WTC11 (cell line): ENCODE measurements at regions not wholly inside any gene's neighbourhood (a gene's known extent, or its start where the extent isn't known, plus 50 kb on each side); places are given as distances from the start of the nearest gene placed in this dataset.

Experiments
- ATAC-seq: fragments of 200-7000 bp; cut with Tn5 transposase; 2 replicates; pipeline ENCODE4 v1.10.0; 2021; ENCODE audit warnings: mild to moderate bottlenecking, moderate library complexity
- CTCF ChIA-PET: fragments of 300-600 bp; sonication (Branson Sonifier 250); formaldehyde crosslinking; loops from one replicate; lab custom pipeline; 2021; ENCODE audit warnings: antibody characterized with exemption; lab: Charles Lee
- POLR2A ChIA-PET: fragments of 350-600 bp; sonication (Branson Sonifier 250); formaldehyde crosslinking; loops from one replicate; lab custom pipeline; 2021; ENCODE audit warnings: antibody characterized with exemption; lab: Charles Lee
- DNase-seq: peaks from one replicate; pipeline ENCODE4 v3.0.0; 2021; ENCODE audit warnings: low spot score
- H3K27ac Mint-ChIP-seq: 2 replicates; pipeline ENCODE4 v1.8.0; 2021; ENCODE audit warnings: mixed read lengths
- H3K27me3 Mint-ChIP-seq: 2 replicates; pipeline ENCODE4 v1.8.0; 2021; ENCODE audit warnings: low read depth, mild to moderate bottlenecking, moderate library complexity, mixed read lengths
- H3K36me3 Mint-ChIP-seq: 2 replicates; pipeline ENCODE4 v1.8.0; 2021; ENCODE audit warnings: mixed read lengths
- H3K4me1 Mint-ChIP-seq: 2 replicates; pipeline ENCODE4 v1.8.0; 2022; ENCODE audit warnings: mixed read lengths
- H3K4me3 Mint-ChIP-seq: 2 replicates; pipeline ENCODE4 v1.8.0; 2021; ENCODE audit warnings: mild to moderate bottlenecking, moderate library complexity, mixed read lengths
- H3K9me3 Mint-ChIP-seq: 2 replicates; pipeline ENCODE4 v1.8.0; 2021; ENCODE audit warnings: mixed read lengths
- FOXP1 ChIP-seq: sonication (generic); formaldehyde crosslinking; IDR thresholded peaks from 2 replicates; pipeline ENCODE4 v1.8.0; 2022; ENCODE audit warnings: missing genetic modification reagents, mild to moderate bottlenecking, moderate library complexity, borderline replicate concordance
- JAZF1 ChIP-seq: fragments of 250-450 bp; sonication (Bioruptor Pico); IDR thresholded peaks from 2 replicates; pipeline ENCODE4 v1.9.0; 2021; ENCODE audit warnings: moderate library complexity, mild to moderate bottlenecking, inconsistent platforms
- MXD4 ChIP-seq: fragments of 250-450 bp; sonication (Bioruptor Pico); IDR thresholded peaks from 2 replicates; pipeline ENCODE4 v1.8.0; 2021; ENCODE audit warnings: mild to moderate bottlenecking, moderate library complexity, borderline replicate concordance
- NR1H2 ChIP-seq: sonication (generic); formaldehyde crosslinking; IDR thresholded peaks from 2 replicates; pipeline ENCODE4 v1.9.0; 2021; ENCODE audit warnings: mild to moderate bottlenecking, moderate library complexity, missing genetic modification reagents
- OVOL2 ChIP-seq: fragments of 250-450 bp; sonication (Bioruptor Pico); IDR thresholded peaks from 2 replicates; pipeline ENCODE4 v1.9.0; 2021; ENCODE audit warnings: mild to moderate bottlenecking, borderline replicate concordance
- RELA ChIP-seq: sonication (generic); formaldehyde crosslinking; IDR thresholded peaks from 2 replicates; pipeline ENCODE4 v1.8.1; 2022; ENCODE audit warnings: missing genetic modification reagents, mild to moderate bottlenecking, borderline replicate concordance
- SMAD3 ChIP-seq: sonication (generic); formaldehyde crosslinking; IDR thresholded peaks from 2 replicates; pipeline ENCODE4 v1.8.0; 2022; ENCODE audit warnings: missing genetic modification reagents, mild to moderate bottlenecking, borderline replicate concordance
- ZBTB21 ChIP-seq: sonication (generic); formaldehyde crosslinking; IDR thresholded peaks from 2 replicates; pipeline ENCODE4 v1.8.1; 2023; ENCODE audit warnings: mild to moderate bottlenecking, missing genetic modification reagents, borderline replicate concordance
- ZNF232 ChIP-seq: sonication (generic); formaldehyde crosslinking; IDR thresholded peaks from 2 replicates; pipeline ENCODE4 v1.8.0; 2022; ENCODE audit warnings: mild to moderate bottlenecking, missing genetic modification reagents
- ZNF263 ChIP-seq: sonication (generic); formaldehyde crosslinking; IDR thresholded peaks from 2 replicates; pipeline ENCODE4 v1.8.1; 2022; ENCODE audit warnings: low read depth, mild to moderate bottlenecking, moderate library complexity, missing genetic modification reagents
- ZNF396 ChIP-seq: fragments of 250-450 bp; sonication (Bioruptor Pico); IDR thresholded peaks from 2 replicates; pipeline ENCODE4 v1.8.0; 2021; ENCODE audit warnings: mild to moderate bottlenecking, moderate library complexity, borderline replicate concordance
- ZNF423 ChIP-seq: fragments of 250-450 bp; sonication (Bioruptor Pico); IDR thresholded peaks from 2 replicates; pipeline ENCODE4 v2.1.2; 2022; ENCODE audit warnings: mild to moderate bottlenecking, moderate library complexity
- TF ChIP-seq, protein P1 (sequence below): sonication (generic); formaldehyde crosslinking; IDR thresholded peaks from 2 replicates; pipeline ENCODE4 v1.8.1; 2022; ENCODE audit warnings: low read depth, missing genetic modification reagents, borderline replicate concordance
- TF ChIP-seq, protein P2 (sequence below): sonication (generic); formaldehyde crosslinking; IDR thresholded peaks from 2 replicates; pipeline ENCODE4 v1.8.1; 2022; ENCODE audit warnings: low read depth, mild to moderate bottlenecking, moderate library complexity, missing genetic modification reagents, borderline replicate concordance
- TF ChIP-seq, protein P3 (sequence below): fragments of 250-450 bp; sonication (Bioruptor Pico); IDR thresholded peaks from 2 replicates; pipeline ENCODE4 v1.9.0; 2021; ENCODE audit warnings: mild to moderate bottlenecking
- TF ChIP-seq, protein P4 (sequence below): fragments of 200-600 bp; IDR thresholded peaks from 2 replicates; pipeline ENCODE4 v1.8.0; 2022; ENCODE audit warnings: antibody characterized with exemption
- TF ChIP-seq, protein P5 (sequence below): sonication (generic); formaldehyde crosslinking; conservative IDR thresholded peaks from 2 replicates; pipeline ENCODE4 v1.8.1; 2023; ENCODE audit warnings: mild to moderate bottlenecking, low read depth, missing genetic modification reagents, moderate library complexity
- TF ChIP-seq, protein P6 (sequence below): sonication (generic); formaldehyde crosslinking; IDR thresholded peaks from 2 replicates; pipeline ENCODE4 v1.8.1; 2023; ENCODE audit warnings: mild to moderate bottlenecking, missing genetic modification reagents
- TF ChIP-seq, protein P7 (sequence below): sonication (generic); formaldehyde crosslinking; IDR thresholded peaks from 2 replicates; pipeline ENCODE4 v1.8.0; 2022; ENCODE audit warnings: mild to moderate bottlenecking, missing genetic modification reagents
- TF ChIP-seq, protein P8 (sequence below): fragments of 250-450 bp; sonication (Bioruptor Pico); IDR thresholded peaks from 2 replicates; pipeline ENCODE4 v1.8.0; 2021; ENCODE audit warnings: mild to moderate bottlenecking

DNA sequence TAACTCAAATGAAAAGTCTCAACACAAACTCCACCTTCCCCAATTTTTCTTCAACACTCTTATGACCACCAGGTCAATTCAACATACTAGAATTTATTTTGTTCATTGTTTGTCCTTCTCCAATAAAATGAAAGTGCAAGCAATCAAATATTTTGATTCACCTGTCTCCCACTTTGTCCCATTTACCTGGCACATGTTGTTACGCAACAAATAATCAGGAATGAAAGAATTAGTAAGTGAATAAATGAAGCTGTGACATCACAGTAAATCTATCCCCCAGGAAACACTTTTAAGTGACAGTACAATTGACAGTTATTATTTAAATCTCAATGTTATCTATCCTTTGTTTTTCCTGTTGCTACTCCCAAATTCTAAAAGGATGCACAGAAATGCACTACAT, 393.7 kb upstream of the OPRM1 start:
- Mint-ChIP-seq H3K27me3 (no peaks in the 10 kb centered on the region), H3K9me3 (no peaks in the 10 kb centered on the region)
- no peak for ATAC-seq
- POLR2A ChIA-PET, result no interaction called here
- TF ChIP-seq OVOL2 (CRISPR knock-in tag) (no peak), MXD4 (CRISPR knock-in tag) (no peak), ZNF232 (CRISPR knock-in tag) (no peak), ZNF396 (CRISPR knock-in tag) (no peak), FOXP1 (CRISPR knock-in tag) (no peak), RELA (CRISPR knock-in tag) (no peak), ZNF423 (no peak)
- TF ChIP-seq, protein P1, sequence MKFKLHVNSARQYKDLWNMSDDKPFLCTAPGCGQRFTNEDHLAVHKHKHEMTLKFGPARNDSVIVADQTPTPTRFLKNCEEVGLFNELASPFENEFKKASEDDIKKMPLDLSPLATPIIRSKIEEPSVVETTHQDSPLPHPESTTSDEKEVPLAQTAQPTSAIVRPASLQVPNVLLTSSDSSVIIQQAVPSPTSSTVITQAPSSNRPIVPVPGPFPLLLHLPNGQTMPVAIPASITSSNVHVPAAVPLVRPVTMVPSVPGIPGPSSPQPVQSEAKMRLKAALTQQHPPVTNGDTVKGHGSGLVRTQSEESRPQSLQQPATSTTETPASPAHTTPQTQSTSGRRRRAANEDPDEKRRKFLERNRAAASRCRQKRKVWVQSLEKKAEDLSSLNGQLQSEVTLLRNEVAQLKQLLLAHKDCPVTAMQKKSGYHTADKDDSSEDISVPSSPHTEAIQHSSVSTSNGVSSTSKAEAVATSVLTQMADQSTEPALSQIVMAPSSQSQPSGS (CRISPR knock-in tag), result no peak
- TF ChIP-seq, protein P2, sequence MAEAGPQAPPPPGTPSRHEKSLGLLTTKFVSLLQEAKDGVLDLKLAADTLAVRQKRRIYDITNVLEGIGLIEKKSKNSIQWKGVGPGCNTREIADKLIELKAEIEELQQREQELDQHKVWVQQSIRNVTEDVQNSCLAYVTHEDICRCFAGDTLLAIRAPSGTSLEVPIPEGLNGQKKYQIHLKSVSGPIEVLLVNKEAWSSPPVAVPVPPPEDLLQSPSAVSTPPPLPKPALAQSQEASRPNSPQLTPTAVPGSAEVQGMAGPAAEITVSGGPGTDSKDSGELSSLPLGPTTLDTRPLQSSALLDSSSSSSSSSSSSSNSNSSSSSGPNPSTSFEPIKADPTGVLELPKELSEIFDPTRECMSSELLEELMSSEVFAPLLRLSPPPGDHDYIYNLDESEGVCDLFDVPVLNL, result no peak
- TF ChIP-seq, all 79 proteins: peak for 0
- H3K36me3 Mint-ChIP-seq, result no peaks in the 10 kb centered on the region
- H3K27ac Mint-ChIP-seq, result no peak overlapping the region
- no peak for DNase-seq
- CTCF ChIA-PET, result no interaction called here
- no peak overlapping the region for H3K4me3 Mint-ChIP-seq
- H3K4me1 Mint-ChIP-seq, result no peaks in the 10 kb centered on the region

DNA sequence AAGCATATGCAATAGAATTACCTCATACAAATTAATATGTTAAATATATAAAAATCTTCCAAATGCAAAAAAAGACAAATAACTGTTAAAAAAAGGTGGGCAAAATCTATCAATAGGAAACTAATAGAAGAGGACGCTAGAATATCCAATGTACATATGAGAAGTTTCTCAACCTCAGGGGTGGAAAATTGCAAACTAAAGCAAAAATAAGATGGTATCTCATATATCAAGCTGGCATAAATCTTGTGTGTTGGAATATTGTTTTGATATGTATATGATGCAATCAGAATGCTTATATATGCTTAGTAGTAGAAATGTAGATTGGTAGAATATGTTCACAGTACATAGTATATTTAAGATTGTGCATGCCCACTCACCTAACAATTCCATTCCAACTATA, 395.0 kb upstream of the OPRM1 start:
- H3K9me3 Mint-ChIP-seq, result no peaks in the 10 kb centered on the region
- H3K4me3 Mint-ChIP-seq, result no peak overlapping the region
- no peak overlapping the region for H3K27ac Mint-ChIP-seq
- ATAC-seq (no peak), DNase-seq (no peak)
- H3K36me3 Mint-ChIP-seq, result no peaks in the 10 kb centered on the region
- no peaks in the 10 kb centered on the region for H3K4me1 Mint-ChIP-seq
- CTCF ChIA-PET, result no interaction called here
- no peaks in the 10 kb centered on the region for H3K27me3 Mint-ChIP-seq
- POLR2A ChIA-PET, result no interaction called here
- TF ChIP-seq, protein P3, sequence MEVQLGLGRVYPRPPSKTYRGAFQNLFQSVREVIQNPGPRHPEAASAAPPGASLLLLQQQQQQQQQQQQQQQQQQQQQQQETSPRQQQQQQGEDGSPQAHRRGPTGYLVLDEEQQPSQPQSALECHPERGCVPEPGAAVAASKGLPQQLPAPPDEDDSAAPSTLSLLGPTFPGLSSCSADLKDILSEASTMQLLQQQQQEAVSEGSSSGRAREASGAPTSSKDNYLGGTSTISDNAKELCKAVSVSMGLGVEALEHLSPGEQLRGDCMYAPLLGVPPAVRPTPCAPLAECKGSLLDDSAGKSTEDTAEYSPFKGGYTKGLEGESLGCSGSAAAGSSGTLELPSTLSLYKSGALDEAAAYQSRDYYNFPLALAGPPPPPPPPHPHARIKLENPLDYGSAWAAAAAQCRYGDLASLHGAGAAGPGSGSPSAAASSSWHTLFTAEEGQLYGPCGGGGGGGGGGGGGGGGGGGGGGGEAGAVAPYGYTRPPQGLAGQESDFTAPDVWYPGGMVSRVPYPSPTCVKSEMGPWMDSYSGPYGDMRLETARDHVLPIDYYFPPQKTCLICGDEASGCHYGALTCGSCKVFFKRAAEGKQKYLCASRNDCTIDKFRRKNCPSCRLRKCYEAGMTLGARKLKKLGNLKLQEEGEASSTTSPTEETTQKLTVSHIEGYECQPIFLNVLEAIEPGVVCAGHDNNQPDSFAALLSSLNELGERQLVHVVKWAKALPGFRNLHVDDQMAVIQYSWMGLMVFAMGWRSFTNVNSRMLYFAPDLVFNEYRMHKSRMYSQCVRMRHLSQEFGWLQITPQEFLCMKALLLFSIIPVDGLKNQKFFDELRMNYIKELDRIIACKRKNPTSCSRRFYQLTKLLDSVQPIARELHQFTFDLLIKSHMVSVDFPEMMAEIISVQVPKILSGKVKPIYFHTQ (CRISPR knock-in tag), result no peak
- TF ChIP-seq SMAD3 (no peak), ZBTB21 (CRISPR knock-in tag) (no peak), JAZF1 (CRISPR knock-in tag) (no peak), NR1H2 (CRISPR knock-in tag) (no peak), MXD4 (CRISPR knock-in tag) (no peak), ZNF263 (CRISPR knock-in tag) (no peak)
- TF ChIP-seq, protein P4, sequence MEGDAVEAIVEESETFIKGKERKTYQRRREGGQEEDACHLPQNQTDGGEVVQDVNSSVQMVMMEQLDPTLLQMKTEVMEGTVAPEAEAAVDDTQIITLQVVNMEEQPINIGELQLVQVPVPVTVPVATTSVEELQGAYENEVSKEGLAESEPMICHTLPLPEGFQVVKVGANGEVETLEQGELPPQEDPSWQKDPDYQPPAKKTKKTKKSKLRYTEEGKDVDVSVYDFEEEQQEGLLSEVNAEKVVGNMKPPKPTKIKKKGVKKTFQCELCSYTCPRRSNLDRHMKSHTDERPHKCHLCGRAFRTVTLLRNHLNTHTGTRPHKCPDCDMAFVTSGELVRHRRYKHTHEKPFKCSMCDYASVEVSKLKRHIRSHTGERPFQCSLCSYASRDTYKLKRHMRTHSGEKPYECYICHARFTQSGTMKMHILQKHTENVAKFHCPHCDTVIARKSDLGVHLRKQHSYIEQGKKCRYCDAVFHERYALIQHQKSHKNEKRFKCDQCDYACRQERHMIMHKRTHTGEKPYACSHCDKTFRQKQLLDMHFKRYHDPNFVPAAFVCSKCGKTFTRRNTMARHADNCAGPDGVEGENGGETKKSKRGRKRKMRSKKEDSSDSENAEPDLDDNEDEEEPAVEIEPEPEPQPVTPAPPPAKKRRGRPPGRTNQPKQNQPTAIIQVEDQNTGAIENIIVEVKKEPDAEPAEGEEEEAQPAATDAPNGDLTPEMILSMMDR, result no peak
- TF ChIP-seq, protein P5, sequence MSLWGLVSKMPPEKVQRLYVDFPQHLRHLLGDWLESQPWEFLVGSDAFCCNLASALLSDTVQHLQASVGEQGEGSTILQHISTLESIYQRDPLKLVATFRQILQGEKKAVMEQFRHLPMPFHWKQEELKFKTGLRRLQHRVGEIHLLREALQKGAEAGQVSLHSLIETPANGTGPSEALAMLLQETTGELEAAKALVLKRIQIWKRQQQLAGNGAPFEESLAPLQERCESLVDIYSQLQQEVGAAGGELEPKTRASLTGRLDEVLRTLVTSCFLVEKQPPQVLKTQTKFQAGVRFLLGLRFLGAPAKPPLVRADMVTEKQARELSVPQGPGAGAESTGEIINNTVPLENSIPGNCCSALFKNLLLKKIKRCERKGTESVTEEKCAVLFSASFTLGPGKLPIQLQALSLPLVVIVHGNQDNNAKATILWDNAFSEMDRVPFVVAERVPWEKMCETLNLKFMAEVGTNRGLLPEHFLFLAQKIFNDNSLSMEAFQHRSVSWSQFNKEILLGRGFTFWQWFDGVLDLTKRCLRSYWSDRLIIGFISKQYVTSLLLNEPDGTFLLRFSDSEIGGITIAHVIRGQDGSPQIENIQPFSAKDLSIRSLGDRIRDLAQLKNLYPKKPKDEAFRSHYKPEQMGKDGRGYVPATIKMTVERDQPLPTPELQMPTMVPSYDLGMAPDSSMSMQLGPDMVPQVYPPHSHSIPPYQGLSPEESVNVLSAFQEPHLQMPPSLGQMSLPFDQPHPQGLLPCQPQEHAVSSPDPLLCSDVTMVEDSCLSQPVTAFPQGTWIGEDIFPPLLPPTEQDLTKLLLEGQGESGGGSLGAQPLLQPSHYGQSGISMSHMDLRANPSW (CRISPR knock-in tag), result no peak
- TF ChIP-seq, protein P6, sequence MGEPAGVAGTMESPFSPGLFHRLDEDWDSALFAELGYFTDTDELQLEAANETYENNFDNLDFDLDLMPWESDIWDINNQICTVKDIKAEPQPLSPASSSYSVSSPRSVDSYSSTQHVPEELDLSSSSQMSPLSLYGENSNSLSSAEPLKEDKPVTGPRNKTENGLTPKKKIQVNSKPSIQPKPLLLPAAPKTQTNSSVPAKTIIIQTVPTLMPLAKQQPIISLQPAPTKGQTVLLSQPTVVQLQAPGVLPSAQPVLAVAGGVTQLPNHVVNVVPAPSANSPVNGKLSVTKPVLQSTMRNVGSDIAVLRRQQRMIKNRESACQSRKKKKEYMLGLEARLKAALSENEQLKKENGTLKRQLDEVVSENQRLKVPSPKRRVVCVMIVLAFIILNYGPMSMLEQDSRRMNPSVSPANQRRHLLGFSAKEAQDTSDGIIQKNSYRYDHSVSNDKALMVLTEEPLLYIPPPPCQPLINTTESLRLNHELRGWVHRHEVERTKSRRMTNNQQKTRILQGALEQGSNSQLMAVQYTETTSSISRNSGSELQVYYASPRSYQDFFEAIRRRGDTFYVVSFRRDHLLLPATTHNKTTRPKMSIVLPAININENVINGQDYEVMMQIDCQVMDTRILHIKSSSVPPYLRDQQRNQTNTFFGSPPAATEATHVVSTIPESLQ (CRISPR knock-in tag), result no peak
- TF ChIP-seq, protein P7, sequence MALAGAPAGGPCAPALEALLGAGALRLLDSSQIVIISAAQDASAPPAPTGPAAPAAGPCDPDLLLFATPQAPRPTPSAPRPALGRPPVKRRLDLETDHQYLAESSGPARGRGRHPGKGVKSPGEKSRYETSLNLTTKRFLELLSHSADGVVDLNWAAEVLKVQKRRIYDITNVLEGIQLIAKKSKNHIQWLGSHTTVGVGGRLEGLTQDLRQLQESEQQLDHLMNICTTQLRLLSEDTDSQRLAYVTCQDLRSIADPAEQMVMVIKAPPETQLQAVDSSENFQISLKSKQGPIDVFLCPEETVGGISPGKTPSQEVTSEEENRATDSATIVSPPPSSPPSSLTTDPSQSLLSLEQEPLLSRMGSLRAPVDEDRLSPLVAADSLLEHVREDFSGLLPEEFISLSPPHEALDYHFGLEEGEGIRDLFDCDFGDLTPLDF, result no peak
- TF ChIP-seq, protein P8, sequence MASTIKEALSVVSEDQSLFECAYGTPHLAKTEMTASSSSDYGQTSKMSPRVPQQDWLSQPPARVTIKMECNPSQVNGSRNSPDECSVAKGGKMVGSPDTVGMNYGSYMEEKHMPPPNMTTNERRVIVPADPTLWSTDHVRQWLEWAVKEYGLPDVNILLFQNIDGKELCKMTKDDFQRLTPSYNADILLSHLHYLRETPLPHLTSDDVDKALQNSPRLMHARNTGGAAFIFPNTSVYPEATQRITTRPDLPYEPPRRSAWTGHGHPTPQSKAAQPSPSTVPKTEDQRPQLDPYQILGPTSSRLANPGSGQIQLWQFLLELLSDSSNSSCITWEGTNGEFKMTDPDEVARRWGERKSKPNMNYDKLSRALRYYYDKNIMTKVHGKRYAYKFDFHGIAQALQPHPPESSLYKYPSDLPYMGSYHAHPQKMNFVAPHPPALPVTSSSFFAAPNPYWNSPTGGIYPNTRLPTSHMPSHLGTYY (CRISPR knock-in tag), result no peak
